K562 (cell line): ENCODE measurements at regions not wholly inside any gene's neighbourhood (a gene's known extent, or its start where the extent isn't known, plus 50 kb on each side); places are given as distances from the start of the nearest gene placed in this dataset.

Experiments used
- CTCF ChIP-seq, 3 experiments: IDR thresholded peaks in 2 of 3; conservative IDR thresholded peaks in 1 of 3; 2 replicates each; pipeline ENCODE4 v1.5.1; 2011 to 2012; ENCODE audit warnings: low read length in 3 of 3, mild to moderate bottlenecking in 3 of 3, control low read depth in 2 of 3, improper control_type of control experiment in 1 of 3, inconsistent platforms in 1 of 3, low read depth in 1 of 3, mixed read lengths in 1 of 3, moderate library complexity in 1 of 3; ENCODE audit not compliant: insufficient read depth in 2 of 3
- ETS2 ChIP-seq: IDR thresholded peaks from 2 replicates; pipeline ENCODE4 v1.6.1; 2016; ENCODE audit warnings: borderline replicate concordance, missing genetic modification characterization, mild to moderate bottlenecking, moderate library complexity, missing compliant biosample characterization; ENCODE audit not compliant: poor library complexity, severe bottlenecking
- GABPA ChIP-seq: fragments of 200-800 bp; sonication (Bioruptor generic); conservative IDR thresholded peaks from 2 replicates; pipeline ENCODE4 v1.6.1; 2016; ENCODE audit warnings: low read depth, missing genetic modification characterization, missing compliant biosample characterization
- GABPB1 ChIP-seq: sonication (generic); formaldehyde crosslinking; IDR thresholded peaks from 2 replicates; pipeline ENCODE4 v1.8.0; 2022; ENCODE audit warnings: mild to moderate bottlenecking, missing genetic modification reagents
- JUND ChIP-seq, 2 experiments: IDR thresholded peaks; 2 replicates in 1 of 2; 3 replicates in 1 of 2; pipeline ENCODE4 v1.6.1; 2011; ENCODE audit warnings: borderline replicate concordance in 2 of 2, low read depth in 2 of 2, low read length in 2 of 2, improper control_type of control experiment in 1 of 2, missing biosample characterization in 1 of 2, missing genetic modification characterization in 1 of 2, missing genetic modification reagents in 1 of 2
- PRPF4 ChIP-seq: fragments of 200-400 bp; formaldehyde crosslinking; IDR thresholded peaks from one replicate; pipeline ENCODE4 v1.6.1; 2017; ENCODE audit warnings: low read length, low read depth, mild to moderate bottlenecking; ENCODE audit not compliant: insufficient read depth, poor library complexity, severe bottlenecking
- RFX7 ChIP-seq: fragments of 250-450 bp; sonication (Bioruptor Pico); IDR thresholded peaks from 2 replicates; pipeline ENCODE4 v1.5.1; 2021; ENCODE audit warnings: mild to moderate bottlenecking
- ZFX ChIP-seq: sonication (generic); formaldehyde crosslinking; IDR thresholded peaks from 2 replicates; pipeline ENCODE4 v1.8.0; 2022; ENCODE audit warnings: mild to moderate bottlenecking, missing genetic modification reagents, moderate library complexity
- ZNF318 ChIP-seq, 2 experiments: fragments of 450-650 bp; IDR thresholded peaks; 2 replicates each; pipeline ENCODE4 v1.6.1; 2016; ENCODE audit warnings: mild to moderate bottlenecking in 2 of 2, borderline replicate concordance in 1 of 2, low read depth in 1 of 2, moderate library complexity in 1 of 2

GRCh38 chr12:91441246-91441645 lies 258.6 kb upstream of the DCN start:
- TF ChIP-seq JUND (IDR thresholded peaks at IDR 0.05; ENCODE audit: borderline replicate concordance, low read depth, low read length), result no peak
- no peak for TF ChIP-seq JUND (tag; IDR thresholded peaks at IDR 0.05; ENCODE audit: borderline replicate concordance, low read depth, low read length)
- TF ChIP-seq PRPF4, result no peak
- no peak for TF ChIP-seq CTCF (IDR thresholded peaks at IDR 0.05 in 2 of 3, conservative IDR thresholded peaks at IDR 0.05 in 1 of 3; ENCODE audit: insufficient read depth in 2 of 3, low read depth in 1 of 3, low read length in 3 of 3)
- TF ChIP-seq GABPA (tag), result no peak
- TF ChIP-seq ETS2 (tag), result no peak
- TF ChIP-seq ZFX (CRISPR knock-in tag), result no peak
- no peak for TF ChIP-seq RFX7 (CRISPR knock-in tag)
- TF ChIP-seq GABPB1 (CRISPR knock-in tag), result no peak
- TF ChIP-seq ZNF318 (IDR thresholded peaks at IDR 0.05; ENCODE audit: borderline replicate concordance in 1 of 2, low read depth in 1 of 2), result no peak
